GM19239 (cell line): ENCODE measurements at regions not wholly inside any gene's neighbourhood (a gene's known extent, or its start where the extent isn't known, plus 50 kb on each side); places are given as distances from the start of the nearest gene placed in this dataset.

Experiments used
- DNase-seq: peaks from one replicate; pipeline ENCODE4 v3.0.0; 2011; ENCODE audit warnings: low spot score; ENCODE audit not compliant: insufficient read length
- FAIRE-seq: peaks from 2 replicates; lab custom pipeline; 2011; peaks lifted over from hg19 to GRCh38; lab: Jason Lieb, UNC

DNA sequence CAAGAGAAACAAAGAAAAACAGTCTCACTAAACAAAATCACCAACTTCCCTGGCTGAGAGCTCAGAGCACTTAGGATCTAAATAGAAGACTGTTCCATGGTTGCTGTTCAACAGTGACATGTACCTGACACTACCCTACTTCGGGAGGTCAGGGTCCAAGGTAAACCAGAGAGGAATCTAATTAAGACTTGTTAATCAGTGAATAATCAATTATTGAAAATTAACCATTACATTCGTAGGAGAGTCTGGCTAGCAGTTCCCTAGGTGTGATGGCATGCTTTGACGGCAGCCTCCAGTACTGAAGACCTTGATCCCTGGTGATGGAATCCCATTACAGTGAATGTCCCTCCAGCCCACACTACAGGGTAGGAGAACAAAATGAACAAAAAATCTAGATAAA, 154.0 kb upstream of the AFDN start:
- FAIRE-seq (no peak), DNase-seq (no peak)

- DNase-seq (no peak), FAIRE-seq (no peak)
These were observed 152.8 kb upstream of the AFDN start for GRCh38 chr6:167673946-167674345.

DNA sequence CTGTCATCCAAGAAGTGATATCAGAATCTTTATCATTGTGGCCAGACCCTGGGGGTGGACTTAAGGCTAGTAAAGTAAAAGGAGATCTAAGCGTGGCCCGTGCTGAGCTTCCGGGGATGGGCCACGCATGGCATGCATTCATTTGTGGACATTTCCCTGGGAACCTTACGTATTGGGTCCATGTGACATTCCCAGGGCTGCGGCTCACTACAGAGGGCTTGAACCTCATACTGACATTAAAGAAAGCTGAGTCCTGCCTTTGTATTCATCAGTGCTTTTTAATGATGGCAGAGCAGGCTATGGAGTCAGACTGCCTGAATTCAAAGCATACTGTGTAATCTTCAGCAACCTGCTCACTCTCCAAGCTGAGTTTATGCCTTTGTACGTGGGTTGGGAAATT, 152.2 kb upstream of the AFDN start:
- FAIRE-seq (no peak), DNase-seq (no peak)

GRCh38 chr6:167676000-167676665, 150.6 kb upstream of the AFDN start:
- no peak for DNase-seq
- no peak for FAIRE-seq

DNA sequence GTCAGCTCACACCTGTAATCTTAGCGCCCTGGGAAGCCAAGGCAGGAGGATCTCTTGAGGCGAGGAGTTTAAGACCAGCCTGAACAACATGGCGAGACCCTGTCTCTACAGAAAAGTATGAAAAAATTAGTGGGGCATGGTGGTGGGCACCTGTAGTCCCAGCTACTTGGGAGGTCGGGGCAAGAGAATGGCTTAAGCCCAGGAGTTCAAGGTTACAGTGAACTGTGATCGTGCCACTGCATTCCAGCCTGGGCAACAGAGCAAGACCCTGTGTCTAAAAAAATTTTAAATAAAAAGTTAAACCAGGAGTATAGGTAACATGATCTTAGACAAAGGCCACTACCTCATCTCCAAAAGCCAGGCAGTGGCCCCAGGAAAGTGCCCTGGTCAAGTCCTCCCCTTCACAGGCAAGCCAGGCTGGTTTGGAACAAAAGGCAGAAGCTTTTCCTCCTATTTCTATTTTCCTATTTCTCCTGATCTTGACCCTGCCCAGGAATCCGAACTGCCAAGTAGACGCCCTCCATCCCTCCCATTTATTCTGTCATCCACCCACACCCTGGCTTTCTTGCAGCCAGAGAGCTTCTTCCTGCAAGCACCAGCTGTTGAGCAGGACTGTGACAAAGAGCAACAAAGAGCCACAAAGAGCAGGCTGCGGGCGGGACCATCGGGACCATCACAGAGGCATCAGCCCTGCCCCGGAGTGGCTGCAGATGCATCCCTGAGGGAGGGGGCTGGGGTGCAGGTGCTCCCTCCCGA, 149.9 kb upstream of the AFDN start:
- FAIRE-seq = no peak

GRCh38 chr6:167677422-167677789, 149.3 kb upstream of the AFDN start:
- FAIRE-seq (no peak), DNase-seq (no peak)

More for the DNA sequence above, 149.9 kb upstream of the AFDN start:
- DNase-seq = no peak

GRCh38 chr6:167678102-167679101, 148.3 kb upstream of the AFDN start:
- DNase-seq (no peak), FAIRE-seq (no peak)

- FAIRE-seq (no peak), DNase-seq (no peak)
These were observed 147.5 kb upstream of the AFDN start for GRCh38 chr6:167679122-167679736.

DNA sequence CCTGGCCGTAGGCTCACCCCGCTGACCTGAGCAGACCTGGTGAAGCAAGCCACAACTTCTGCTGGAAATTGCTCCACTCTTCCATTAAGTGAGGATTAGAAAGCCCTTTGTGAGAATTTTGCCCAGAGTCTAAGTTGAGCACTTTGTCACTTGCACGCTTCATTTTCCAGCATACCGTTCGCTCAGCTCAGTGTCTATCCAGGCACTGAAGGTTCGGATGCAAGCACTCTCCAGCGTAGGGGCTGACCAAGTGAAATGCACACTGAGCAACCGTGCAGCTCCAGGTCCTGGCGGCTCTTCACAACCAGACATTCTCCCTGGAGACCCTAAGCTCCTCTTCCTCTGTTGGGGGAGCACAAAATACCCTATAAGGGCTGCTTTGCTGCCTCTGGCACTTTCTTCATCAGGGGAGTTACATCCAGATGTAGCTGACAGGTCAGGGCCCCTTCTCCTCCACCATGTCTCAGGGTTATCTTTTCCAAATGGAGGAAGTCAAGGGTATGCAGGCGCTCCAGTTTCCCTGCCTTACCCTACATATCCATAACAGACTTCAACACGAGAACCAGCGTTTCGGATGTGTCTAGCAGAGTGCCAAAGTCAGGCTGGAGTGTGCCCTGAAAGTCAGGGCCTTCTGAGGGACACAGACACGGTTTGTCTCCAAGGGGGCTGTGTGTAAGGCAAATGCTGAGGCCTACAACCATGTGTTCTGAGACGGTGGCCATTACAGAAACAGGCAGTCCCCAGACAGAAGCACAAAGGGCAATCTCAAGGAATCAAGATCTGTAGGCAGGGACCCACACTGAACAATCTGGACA, 146.7 kb upstream of the AFDN start:
- FAIRE-seq (no peak), DNase-seq (no peak)

DNA sequence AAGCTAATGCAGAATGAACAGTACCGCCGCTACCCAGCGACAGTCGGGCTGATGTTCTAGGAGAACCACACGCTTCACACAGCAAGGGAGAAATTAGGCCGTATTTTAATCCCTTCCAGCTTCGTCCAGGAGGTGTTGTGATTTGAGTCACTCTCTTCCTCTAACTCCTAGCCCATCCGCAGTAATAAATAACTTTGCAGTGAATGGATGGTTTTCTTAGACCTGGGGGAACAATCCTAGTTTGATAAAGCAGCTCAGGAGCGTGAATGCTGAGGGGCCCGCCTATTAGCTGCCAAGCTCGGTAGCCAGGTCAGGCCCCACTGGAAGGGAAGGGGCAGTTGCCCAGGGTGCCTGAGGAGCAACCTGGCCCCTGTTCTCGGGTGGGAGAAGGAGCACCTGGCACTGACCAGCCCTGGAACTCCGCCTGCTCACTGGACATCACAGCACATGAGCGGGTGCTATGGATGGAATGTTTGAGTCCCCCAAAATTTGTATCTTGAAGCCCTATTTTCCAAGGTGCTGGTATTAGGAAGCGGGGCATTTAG, 146.0 kb upstream of the AFDN start:
- FAIRE-seq (no peak), DNase-seq (no peak)

DNA sequence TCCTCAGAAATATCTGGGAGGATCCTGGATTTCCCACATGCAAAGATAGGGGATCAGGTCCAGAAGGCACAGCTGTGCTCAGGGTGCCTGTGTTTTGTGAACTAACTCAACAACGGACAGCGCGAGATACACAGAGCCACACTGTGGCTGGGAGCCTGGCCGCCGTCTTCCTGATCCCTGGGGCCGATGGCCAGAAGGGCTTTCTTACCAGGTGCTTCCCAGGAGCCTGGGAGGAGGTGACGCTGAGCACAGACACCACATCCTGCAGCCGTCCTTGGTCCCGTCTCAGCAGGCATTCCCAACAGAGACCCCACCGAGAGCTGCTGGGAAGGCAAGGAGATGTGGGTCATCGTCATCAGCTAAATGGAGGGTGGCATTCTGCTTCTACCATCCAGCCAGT, 144.6 kb upstream of the AFDN start:
- DNase-seq (no peak), FAIRE-seq (no peak)

DNA sequence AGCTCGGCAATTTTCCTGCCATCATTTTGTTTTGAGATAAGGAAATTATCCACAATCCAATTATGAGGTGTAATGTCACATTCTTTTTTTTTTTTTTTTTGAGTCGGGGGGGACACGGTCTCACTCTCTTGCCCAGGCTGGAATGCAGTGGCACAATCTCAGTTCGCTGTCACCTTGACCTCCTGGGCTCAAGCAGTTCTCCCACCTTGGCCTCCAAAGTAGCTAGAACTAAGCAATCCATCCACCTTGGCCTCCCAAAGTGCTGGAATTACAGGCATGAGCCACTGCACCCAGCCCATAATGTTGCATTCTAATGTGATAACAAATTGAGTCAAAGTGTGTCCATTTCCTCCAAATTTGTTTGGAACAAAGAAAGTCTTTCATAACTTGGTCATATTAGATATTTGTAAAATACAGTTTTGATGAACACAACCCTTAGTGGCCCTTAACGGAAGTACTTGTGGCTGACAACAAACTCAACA, 144.1 kb upstream of the AFDN start:
- DNase-seq (no peak), FAIRE-seq (no peak)

- no peak for FAIRE-seq
These were observed 143.5 kb upstream of the AFDN start for GRCh38 chr6:167683028-167683862.

DNA sequence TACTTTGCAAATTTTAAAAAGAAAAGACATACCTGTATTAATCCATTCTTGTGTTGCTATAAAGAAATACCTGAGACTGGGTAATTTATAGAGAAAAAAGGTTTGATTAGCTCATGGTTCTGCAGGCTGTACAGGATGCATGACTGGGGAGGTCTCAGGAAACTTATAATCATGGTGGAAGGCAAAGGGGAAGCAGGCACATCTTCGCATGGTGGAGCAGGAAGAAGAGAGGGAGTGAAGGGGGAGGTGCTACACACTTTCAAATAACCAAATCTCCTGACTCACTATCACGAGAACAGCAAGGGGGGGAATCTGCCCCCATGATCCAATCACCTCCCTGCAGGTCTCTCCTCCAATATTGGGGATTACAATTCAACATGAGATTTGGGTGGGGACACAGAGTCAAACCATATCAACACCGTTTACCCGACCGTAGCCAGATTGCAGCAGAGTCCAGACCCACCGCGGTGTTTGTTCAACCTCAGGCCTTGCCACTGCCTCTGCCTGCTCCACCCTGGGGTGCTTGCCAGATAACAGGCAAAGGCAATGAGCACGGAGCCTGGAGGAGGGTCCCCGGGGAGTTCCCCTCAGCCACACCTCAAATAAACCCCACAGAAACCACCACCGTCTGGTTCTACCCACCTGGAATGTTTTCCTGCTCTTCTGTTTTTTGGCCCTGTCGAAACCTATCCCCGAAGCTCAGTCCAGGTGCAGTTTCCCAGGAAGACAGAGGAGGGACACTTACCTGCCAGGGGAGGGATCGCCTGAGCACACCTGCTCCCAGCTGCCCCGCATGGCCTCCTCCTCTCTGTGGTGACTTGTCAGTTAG, 142.2 kb upstream of the AFDN start:
- no peak for DNase-seq
- no peak for FAIRE-seq

More at GRCh38 chr6:167683028-167683862, 143.5 kb upstream of the AFDN start:
- DNase-seq = no peak

DNA sequence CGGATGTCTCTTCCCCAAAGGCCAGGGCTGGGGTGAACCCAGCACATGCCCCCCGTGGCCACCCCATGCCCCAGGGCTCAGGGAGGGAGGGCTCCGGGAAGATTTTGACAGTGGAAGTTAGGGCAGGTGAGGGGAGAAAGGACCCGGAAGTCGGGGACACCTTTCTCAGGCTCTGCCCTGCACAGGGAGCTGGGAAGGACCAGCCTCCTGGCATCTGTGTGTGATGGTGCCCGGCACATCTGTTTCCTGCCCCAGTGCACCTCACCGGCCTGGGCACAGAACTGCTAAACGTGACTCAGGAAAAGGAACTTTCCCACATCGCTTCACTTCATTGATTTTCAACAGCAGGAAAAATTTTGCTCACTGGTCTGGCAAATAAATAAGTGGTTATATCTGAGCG, 141.1 kb upstream of the AFDN start:
- DNase-seq = no peak

GRCh38 chr6:167686204-167686893, 140.4 kb upstream of the AFDN start:
- no peak for FAIRE-seq
- DNase-seq = no peak

More for the DNA sequence above, 141.1 kb upstream of the AFDN start:
- FAIRE-seq = no peak
